Natural killer cell treated with Interleukin-12 subunit alpha and Interleukin-12 subunit beta and Interleukin-15 and Interleukin-18, amount 100 ng/mL, for 72 hours (primary cell): ENCODE measurements at regions not wholly inside any gene's neighbourhood (a gene's known extent, or its start where the extent isn't known, plus 50 kb on each side); places are given as distances from the start of the nearest gene placed in this dataset.

Experiments used
- ATAC-seq, 2 donors: fragments of 150-1000 bp; cut with Tn5 transposase in 1 of 2; sonication (Bioruptor Pico), chemical (Tn5 transposase) in 1 of 2; 2 replicates each; pipeline ENCODE4 v1.10.0; 2021
- DNase-seq: peaks from one replicate; pipeline ENCODE4 v3.0.0; 2022; ENCODE audit warnings: low spot score
- H3K27ac Mint-ChIP-seq, 2 donors: 1 replicate in 1 of 2; 2 replicates in 1 of 2; pipeline ENCODE4 v1.8.0; 2022; ENCODE audit warnings: mixed read lengths in 2 of 2, mild to moderate bottlenecking in 1 of 2, moderate library complexity in 1 of 2
- H3K27me3 Mint-ChIP-seq, 2 donors: 1 replicate in 1 of 2; 2 replicates in 1 of 2; pipeline ENCODE4 v1.8.0; 2022; ENCODE audit warnings: mixed read lengths in 2 of 2
- H3K36me3 Mint-ChIP-seq: one replicate; pipeline ENCODE4 v1.8.0; 2022; ENCODE audit warnings: mixed read lengths
- H3K4me1 Mint-ChIP-seq, 2 donors: 1 replicate in 1 of 2; 2 replicates in 1 of 2; pipeline ENCODE4 v1.8.0; 2022; ENCODE audit warnings: low read depth in 2 of 2, mixed read lengths in 2 of 2, mild to moderate bottlenecking in 1 of 2
- H3K4me3 Mint-ChIP-seq: one replicate; pipeline ENCODE4 v1.8.0; 2022; ENCODE audit warnings: mixed read lengths
- H3K9me3 Mint-ChIP-seq: 2 replicates; pipeline ENCODE4 v1.8.0; 2022; ENCODE audit warnings: mixed read lengths

GRCh38 chr1:67576474-67576873 is 108.5 kb upstream of the GADD45A start:
- Mint-ChIP-seq H3K4me1 (no peaks in the 10 kb centered on the region), H3K27ac (no peak overlapping the region), H3K27me3 (peaks cover 0 to 7% of the 10 kb centered on the region in 2 donors)

GRCh38 chr1:67577646-67578045 is 107.4 kb upstream of the GADD45A start:
- Mint-ChIP-seq H3K4me3 (no peak overlapping the region), H3K4me1 (no peaks in the 10 kb centered on the region), H3K27ac (no peak overlapping the region), H3K36me3 (no peaks in the 10 kb centered on the region), H3K9me3 (no peaks in the 10 kb centered on the region), H3K27me3 (peaks cover 0 to 9% of the 10 kb centered on the region in 2 donors)
- ATAC-seq, result no peak
- DNase-seq, result no peak

More at GRCh38 chr1:67576474-67576873, 108.5 kb upstream of the GADD45A start:
- DNase-seq (no peak), ATAC-seq (no peak)
- no peak overlapping the region for H3K4me3 Mint-ChIP-seq
- H3K36me3 Mint-ChIP-seq, result no peaks in the 10 kb centered on the region
- no peaks in the 10 kb centered on the region for H3K9me3 Mint-ChIP-seq

GRCh38 chr1:67578397-67579020 is 106.5 kb upstream of the GADD45A start:
- no peak for ATAC-seq

GRCh38 chr1:67579623-67580394 is 105.2 kb upstream of the GADD45A start:
- Mint-ChIP-seq H3K4me1 (no peaks in the 10 kb centered on the region), H3K36me3 (no peaks in the 10 kb centered on the region), H3K27ac (no peak overlapping the region), H3K9me3 (no peaks in the 10 kb centered on the region), H3K4me3 (no peak overlapping the region), H3K27me3 (peaks cover 0 to 9% of the 10 kb centered on the region in 2 donors)
- DNase-seq (no peak), ATAC-seq (no peak)

More at GRCh38 chr1:67578397-67579020, 106.5 kb upstream of the GADD45A start:
- no peaks in the 10 kb centered on the region for H3K36me3 Mint-ChIP-seq
- H3K27me3 Mint-ChIP-seq, result peaks cover 0 to 9% of the 10 kb centered on the region in 2 donors
- no peaks in the 10 kb centered on the region for H3K9me3 Mint-ChIP-seq
- no peaks in the 10 kb centered on the region for H3K4me1 Mint-ChIP-seq
- no peak for DNase-seq
- no peak overlapping the region for H3K4me3 Mint-ChIP-seq
- no peak overlapping the region for H3K27ac Mint-ChIP-seq

- ATAC-seq, result no peak
- H3K4me3 Mint-ChIP-seq, result no peak overlapping the region
These were observed 104.2 kb upstream of the GADD45A start for GRCh38 chr1:67580691-67581403.

GRCh38 chr1:67582625-67583461 is 102.2 kb upstream of the GADD45A start:
- H3K4me1 Mint-ChIP-seq, result no peaks in the 10 kb centered on the region
- H3K27me3 Mint-ChIP-seq, result peaks cover 11 to 14% of the 10 kb centered on the region in 2 donors
- no peaks in the 10 kb centered on the region for H3K36me3 Mint-ChIP-seq
- H3K4me3 Mint-ChIP-seq, result no peak overlapping the region
- DNase-seq, result no peak
- ATAC-seq, result peak in 1 of 2 donors; percentile 15
- no peaks in the 10 kb centered on the region for H3K9me3 Mint-ChIP-seq
- H3K27ac Mint-ChIP-seq, result no peak overlapping the region

More at GRCh38 chr1:67580691-67581403, 104.2 kb upstream of the GADD45A start:
- no peak for DNase-seq
- Mint-ChIP-seq H3K27ac (no peak overlapping the region), H3K36me3 (no peaks in the 10 kb centered on the region), H3K4me1 (no peaks in the 10 kb centered on the region), H3K9me3 (no peaks in the 10 kb centered on the region), H3K27me3 (peaks cover 0 to 9% of the 10 kb centered on the region in 2 donors)

- H3K4me3 Mint-ChIP-seq, result no peak overlapping the region
- no peaks in the 10 kb centered on the region for H3K4me1 Mint-ChIP-seq
- no peak for ATAC-seq
- DNase-seq, result no peak
- no peak overlapping the region for H3K27ac Mint-ChIP-seq
- no peaks in the 10 kb centered on the region for H3K9me3 Mint-ChIP-seq
- H3K27me3 Mint-ChIP-seq, result peaks cover 13 to 17% of the 10 kb centered on the region in 2 donors
- H3K36me3 Mint-ChIP-seq, result no peaks in the 10 kb centered on the region
These were observed 101.5 kb upstream of the GADD45A start for GRCh38 chr1:67583462-67583950.

GRCh38 chr1:67584938-67585337 is 100.1 kb upstream of the GADD45A start:
- DNase-seq, result no peak
- Mint-ChIP-seq H3K4me1 (no peaks in the 10 kb centered on the region), H3K27me3 (peaks cover 9 to 27% of the 10 kb centered on the region in 2 donors), H3K27ac (no peak overlapping the region), H3K36me3 (no peaks in the 10 kb centered on the region), H3K9me3 (no peaks in the 10 kb centered on the region), H3K4me3 (no peak overlapping the region)
- ATAC-seq, result no peak

GRCh38 chr1:67586596-67586995 is 98.4 kb upstream of the GADD45A start:
- no peak overlapping the region for H3K27ac Mint-ChIP-seq
- peaks cover 0 to 3% of the 10 kb centered on the region in 2 donors for H3K4me1 Mint-ChIP-seq
- H3K27me3 Mint-ChIP-seq, result peaks cover 11 to 32% of the 10 kb centered on the region in 2 donors
- no peak overlapping the region for H3K4me3 Mint-ChIP-seq
- no peaks in the 10 kb centered on the region for H3K9me3 Mint-ChIP-seq
- DNase-seq, result no peak
- ATAC-seq, result no peak
- no peaks in the 10 kb centered on the region for H3K36me3 Mint-ChIP-seq

GRCh38 chr1:67588178-67588855 is 96.7 kb upstream of the GADD45A start:
- Mint-ChIP-seq H3K27me3 (peaks cover 14 to 42% of the 10 kb centered on the region in 2 donors), H3K4me3 (no peak overlapping the region), H3K9me3 (no peaks in the 10 kb centered on the region), H3K4me1 (peaks cover 0 to 3% of the 10 kb centered on the region in 2 donors), H3K27ac (no peak overlapping the region), H3K36me3 (no peaks in the 10 kb centered on the region)
- no peak for DNase-seq
- ATAC-seq, result no peak

GRCh38 chr1:67589519-67590233 is 95.3 kb upstream of the GADD45A start:
- Mint-ChIP-seq H3K27ac (no peak overlapping the region), H3K4me1 (peaks cover 0 to 3% of the 10 kb centered on the region in 2 donors), H3K9me3 (no peaks in the 10 kb centered on the region), H3K27me3 (peaks cover 14 to 42% of the 10 kb centered on the region in 2 donors), H3K36me3 (no peaks in the 10 kb centered on the region), H3K4me3 (no peak overlapping the region)
- ATAC-seq (no peak), DNase-seq (no peak)

- peaks cover 14 to 42% of the 10 kb centered on the region in 2 donors for H3K27me3 Mint-ChIP-seq
- no peak overlapping the region for H3K27ac Mint-ChIP-seq
- DNase-seq (no peak), ATAC-seq (no peak)
- H3K9me3 Mint-ChIP-seq, result no peaks in the 10 kb centered on the region
- H3K4me3 Mint-ChIP-seq, result no peak overlapping the region
- H3K4me1 Mint-ChIP-seq, result peaks cover 0 to 3% of the 10 kb centered on the region in 2 donors
- no peaks in the 10 kb centered on the region for H3K36me3 Mint-ChIP-seq
These were observed 94.7 kb upstream of the GADD45A start for GRCh38 chr1:67590329-67590728.
